Activated effector memory CD4-positive, alpha-beta T cell treated with anti-CD3 and anti-CD28 coated beads, Interleukin-2, amount 50 U/mL, for 16 hours (primary cell): ENCODE measurements at regions not wholly inside any gene's neighbourhood (a gene's known extent, or its start where the extent isn't known, plus 50 kb on each side); places are given as distances from the start of the nearest gene placed in this dataset.
"Not testable (repeated sequence)": the region's sequence is repeated elsewhere in the genome, so short reads cannot be mapped to it uniquely, and the experiment has no call there.

ENCODE experiments used
- DNase-seq: peaks from one replicate; pipeline ENCODE4 v3.0.0-alpha.2; 2020

- not testable (repeated sequence) for DNase-seq
Observed at GRCh38 chr2:113386780-113387433, 50.6 kb upstream of the ZNG1B start.

- DNase-seq = not testable (repeated sequence)
Observed at GRCh38 chr2:113379621-113380020, 57.9 kb upstream of the ZNG1B start.

- no peak for DNase-seq
Observed at GRCh38 chr2:113376913-113377445, 60.5 kb upstream of the ZNG1B start.

GRCh38 chr2:113376253-113376912, 61.1 kb upstream of the ZNG1B start:
- DNase-seq = no peak

- not testable (repeated sequence) for DNase-seq
Observed at GRCh38 chr2:113374857-113375256, 62.6 kb upstream of the ZNG1B start.

- not testable (repeated sequence) for DNase-seq
Observed at GRCh38 chr2:113372258-113372834, 65.1 kb upstream of the ZNG1B start.

- DNase-seq = peak; percentile 83
Observed at GRCh38 chr2:113370478-113371091, 66.9 kb upstream of the ZNG1B start.

- DNase-seq = no peak
Observed at GRCh38 chr2:113370030-113370429, 67.5 kb upstream of the ZNG1B start.

GRCh38 chr2:113368581-113368980, 68.9 kb upstream of the ZNG1B start:
- not testable (repeated sequence) for DNase-seq

- DNase-seq = not testable (repeated sequence)
Observed at GRCh38 chr2:113366821-113367220, 70.7 kb upstream of the ZNG1B start.

- DNase-seq = not testable (repeated sequence)
Observed at GRCh38 chr2:113365791-113366190, 71.7 kb upstream of the ZNG1B start.

GRCh38 chr2:113365290-113365689, 72.2 kb upstream of the ZNG1B start:
- DNase-seq = not testable (repeated sequence)

- DNase-seq = no peak
Observed at GRCh38 chr2:113361051-113361450, 76.4 kb upstream of the ZNG1B start.

- DNase-seq = no peak
Observed at GRCh38 chr2:113357071-113357470, 78.3 kb upstream of the PAX8 start.

GRCh38 chr2:113356284-113356683, 77.6 kb upstream of the PAX8 start:
- not testable (repeated sequence) for DNase-seq

- DNase-seq = not testable (repeated sequence)
Observed at GRCh38 chr2:113355339-113356015, 76.8 kb upstream of the PAX8 start.

- DNase-seq = no peak
Observed at GRCh38 chr2:113351375-113352355, 72.9 kb upstream of the PAX8 start.

GRCh38 chr2:113343800-113344199, 65.1 kb upstream of the PAX8 start:
- not testable (repeated sequence) for DNase-seq

- no peak for DNase-seq
Observed at GRCh38 chr2:113342650-113343049, 63.9 kb upstream of the PAX8 start.

- DNase-seq = not testable (repeated sequence)
Observed at GRCh38 chr2:113341870-113342253, 63.1 kb upstream of the PAX8 start.

- no peak for DNase-seq
Observed at GRCh38 chr2:113341191-113341869, 62.6 kb upstream of the PAX8 start.
